Upper lobe of left lung (tissue), 6 donors: ENCODE measurements at regions not wholly inside any gene's neighbourhood (a gene's known extent, or its start where the extent isn't known, plus 50 kb on each side); places are given as distances from the start of the nearest gene placed in this dataset.

Experiments used
- ATAC-seq, 2 donors: fragments of 200-7000 bp; cut with Tn5 transposase; one replicate each; pipeline ENCODE4 v1.9.1; 2022; ENCODE audit warnings: mild to moderate bottlenecking in 2 of 2, moderate library complexity in 2 of 2; ENCODE audit not compliant: low FRiP score in 2 of 2
- DNase-seq, 2 donors: peaks; one replicate each; pipeline ENCODE4 v3.0.0-alpha.2; 2019 to 2020
- H3K27ac ChIP-seq, 4 donors: fragments of 200-600 bp; sonication (generic); one replicate each; pipeline ENCODE4 v1.5.1; 2016 to 2019
- H3K27me3 ChIP-seq, 4 donors: fragments of 200-600 bp; sonication (generic); one replicate each; pipeline ENCODE4 v1.5.1; 2017 to 2019
- H3K36me3 ChIP-seq, 4 donors: fragments of 200-600 bp; sonication (generic); one replicate each; pipeline ENCODE4 v1.5.1; 2016 to 2019
- H3K4me1 ChIP-seq, 4 donors: fragments of 200-600 bp; sonication (generic); one replicate each; pipeline ENCODE4 v1.5.1; 2018 to 2019
- H3K4me3 ChIP-seq, 4 donors: fragments of 200-600 bp; sonication (generic); one replicate each; pipeline ENCODE4 v1.5.1; 2017 to 2019; ENCODE audit warnings: mild to moderate bottlenecking in 2 of 4, moderate library complexity in 1 of 4
- H3K9me3 ChIP-seq, 4 donors: fragments of 200-600 bp; sonication (generic); one replicate each; pipeline ENCODE4 v1.5.1; 2018 to 2019
- CTCF ChIP-seq, 6 experiments: fragments of 450-650 bp in 4 of 6; fragments of 200-600 bp in 2 of 6; sonication (generic) in 2 of 6; IDR thresholded peaks; one replicate each; pipeline ENCODE4 v1.5.1; 2016 to 2019; ENCODE audit warnings: antibody characterized with exemption in 6 of 6
- EP300 ChIP-seq, 4 donors: sonication (generic); formaldehyde crosslinking; IDR thresholded peaks; one replicate each; pipeline ENCODE4 v1.5.1; 2017; ENCODE audit warnings: antibody characterized with exemption in 4 of 4, control low read depth in 2 of 4
- POLR2A ChIP-seq, 4 donors: fragments of 450-650 bp; IDR thresholded peaks; one replicate each; pipeline ENCODE4 v1.5.1; 2016 to 2017; ENCODE audit warnings: antibody characterized with exemption in 4 of 4, mild to moderate bottlenecking in 2 of 4
- POLR2AphosphoS5 ChIP-seq, 2 donors: sonication (generic); formaldehyde crosslinking; IDR thresholded peaks; one replicate each; pipeline ENCODE4 v1.5.1; 2017; ENCODE audit warnings: antibody characterized with exemption in 2 of 2
- WGBS, 2 donors: methylation state at CpG; one replicate each; pipeline ENCODE4 v1.1.5; 2017 to 2018; 5-methylcytosine and 5-hydroxymethylcytosine counted together
- donor health status: DM: no; HTN: no; CAD: no; lungs with moderate emphysema.
- donor health status: DM: no; HTN: yes; CAD: no; lungs with severe emphysema.

- H3K27ac ChIP-seq, result no peak overlapping the region
- TF ChIP-seq EP300 (IDR thresholded peaks at IDR 0.05) (no peak), CTCF (IDR thresholded peaks at IDR 0.05) (no peak), POLR2AphosphoS5 (IDR thresholded peaks at IDR 0.05) (no peak), POLR2A (IDR thresholded peaks at IDR 0.05) (no peak)
- no peaks in the 10 kb centered on the region for H3K36me3 ChIP-seq
- ATAC-seq, result no peak
- H3K4me1 ChIP-seq, result no peaks in the 10 kb centered on the region
- H3K27me3 ChIP-seq, result no peaks in the 10 kb centered on the region
- no peak overlapping the region for H3K4me3 ChIP-seq
- WGBS, 2 donors, result 51 to 61% methylated on average over 3 of the region's 3 CpGs
- no peak for DNase-seq
- no peaks in the 10 kb centered on the region for H3K9me3 ChIP-seq
These were observed 607.7 kb downstream of the PYDC2 start for GRCh38 chr3:192068464-192069254.

GRCh38 chr3:192077795-192078497 is 617.0 kb downstream of the PYDC2 start:
- no peak for TF ChIP-seq POLR2AphosphoS5 (IDR thresholded peaks at IDR 0.05)
- no peak for ATAC-seq
- H3K4me1 ChIP-seq, result no peaks in the 10 kb centered on the region
- H3K27ac ChIP-seq, result no peak overlapping the region
- no peaks in the 10 kb centered on the region for H3K36me3 ChIP-seq
- no peaks in the 10 kb centered on the region for H3K27me3 ChIP-seq
- 57 to 63% methylated on average over 5 of the region's 5 CpGs for WGBS, 2 donors
- H3K9me3 ChIP-seq, result no peaks in the 10 kb centered on the region
- no peak overlapping the region for H3K4me3 ChIP-seq
- DNase-seq, result no peak

GRCh38 chr3:192079098-192079497 is 618.1 kb downstream of the PYDC2 start:
- 75 to 82% methylated on average over 1 of the region's 1 CpG for WGBS, 2 donors
- no peak overlapping the region for H3K27ac ChIP-seq

GRCh38 chr3:192080336-192080735 is 619.4 kb downstream of the PYDC2 start:
- no peaks in the 10 kb centered on the region for H3K36me3 ChIP-seq
- DNase-seq, result no peak
- WGBS, 2 donors, result 52 to 66% methylated on average over 1 of the region's 1 CpG

More at GRCh38 chr3:192079098-192079497, 618.1 kb downstream of the PYDC2 start:
- TF ChIP-seq EP300 (IDR thresholded peaks at IDR 0.05), result no peak
- TF ChIP-seq POLR2AphosphoS5 (IDR thresholded peaks at IDR 0.05), result no peak
- TF ChIP-seq POLR2A (IDR thresholded peaks at IDR 0.05), result no peak
- TF ChIP-seq CTCF (IDR thresholded peaks at IDR 0.05), result no peak
- H3K36me3 ChIP-seq, result no peaks in the 10 kb centered on the region
- no peaks in the 10 kb centered on the region for H3K27me3 ChIP-seq
- ATAC-seq, result no peak
- DNase-seq, result no peak
- H3K4me1 ChIP-seq, result no peaks in the 10 kb centered on the region
- H3K4me3 ChIP-seq, result no peak overlapping the region
- H3K9me3 ChIP-seq, result no peaks in the 10 kb centered on the region

More at GRCh38 chr3:192080336-192080735, 619.4 kb downstream of the PYDC2 start:
- TF ChIP-seq POLR2A (IDR thresholded peaks at IDR 0.05) (no peak), EP300 (IDR thresholded peaks at IDR 0.05) (no peak), POLR2AphosphoS5 (IDR thresholded peaks at IDR 0.05) (no peak), CTCF (IDR thresholded peaks at IDR 0.05) (no peak)
- Histone ChIP-seq H3K4me1 (no peaks in the 10 kb centered on the region), H3K27ac (no peak overlapping the region), H3K27me3 (no peaks in the 10 kb centered on the region), H3K4me3 (no peak overlapping the region), H3K9me3 (no peaks in the 10 kb centered on the region)
- ATAC-seq, result no peak
